ENCODE measurements at regions not wholly inside any gene's neighbourhood (a gene's known extent, or its start where the extent isn't known, plus 50 kb on each side); places are given as distances from the start of the nearest gene placed in this dataset.
"Not testable (repeated sequence)": the region's sequence is repeated elsewhere in the genome, so short reads cannot be mapped to it uniquely, and the experiment has no call there.

GRCh38 chr2:150806336-150806735 lies 318.9 kb upstream of the RND3 start:
- H3K79me2 ChIP-seq (ENCODE audit: insufficient read depth): no peaks in the 10 kb centered on the region
- H3K9me3 ChIP-seq (ENCODE audit: low read depth): no peaks in the 10 kb centered on the region
- H4K20me1 ChIP-seq (ENCODE audit: insufficient read depth): no peaks in the 10 kb centered on the region
- H2AFZ ChIP-seq: no peak overlapping the region
- no peak for TF ChIP-seq EZH2phosphoT487 (IDR thresholded peaks at IDR 0.05; ENCODE audit: insufficient read depth, low read depth)
- TF ChIP-seq EZH2 (IDR thresholded peaks at IDR 0.05; ENCODE audit: insufficient read depth, poor library complexity, severe bottlenecking): no peak
- no peaks in the 10 kb centered on the region for H3K36me3 ChIP-seq (ENCODE audit: low read depth)
- DNase-seq: peak; percentile 5
- no peaks in the 10 kb centered on the region for H3F3A ChIP-seq (ENCODE audit: insufficient read depth)
- no peaks in the 10 kb centered on the region for H3K27me3 ChIP-seq (replicated peaks; ENCODE audit: insufficient read depth)
- no peaks in the 10 kb centered on the region for H3K4me1 ChIP-seq (ENCODE audit: insufficient read depth)
- 51 to 56% methylated on average over 4 of the region's 4 CpGs for WGBS, 2 experiments (ENCODE audit: low coverage in 1 of 2, low lambda C conversion rate in 2 of 2, missing lambda C conversion rate in 2 of 2)
- in situ Hi-C loops (cut with MboI): no loop called here
- no peak overlapping the region for H3K27ac ChIP-seq
- no peak overlapping the region for H3K9ac ChIP-seq
- H3K4me2 ChIP-seq (ENCODE audit: unreplicated experiment): no peak overlapping the region
- no peak overlapping the region for H3K4me3 ChIP-seq
- peaks cover 4% of the 10 kb centered on the region; the same call in 1 of the 2 replicates for H3K9me2 ChIP-seq (ENCODE audit: insufficient read depth)

GRCh38 chr2:150803689-150804398 lies 316.4 kb upstream of the RND3 start:
- Histone ChIP-seq H3K27me3 (replicated peaks; ENCODE audit: insufficient read depth) (no peaks in the 10 kb centered on the region), H3K4me2 (ENCODE audit: unreplicated experiment) (no peak overlapping the region), H3K4me1 (ENCODE audit: insufficient read depth) (no peaks in the 10 kb centered on the region), H3F3A (ENCODE audit: insufficient read depth) (no peaks in the 10 kb centered on the region), H3K79me2 (ENCODE audit: insufficient read depth) (no peaks in the 10 kb centered on the region), H4K20me1 (ENCODE audit: insufficient read depth) (no peaks in the 10 kb centered on the region), H3K9me2 (ENCODE audit: insufficient read depth) (no peaks in the 10 kb centered on the region), H3K4me3 (no peak overlapping the region), H3K36me3 (ENCODE audit: low read depth) (no peaks in the 10 kb centered on the region), H2AFZ (no peak overlapping the region), H3K9me3 (ENCODE audit: low read depth) (no peaks in the 10 kb centered on the region), H3K27ac (no peak overlapping the region), H3K9ac (no peak overlapping the region)
- in situ Hi-C loops (cut with MboI): no loop called here
- no peak for TF ChIP-seq EZH2phosphoT487 (IDR thresholded peaks at IDR 0.05; ENCODE audit: insufficient read depth, low read depth)
- TF ChIP-seq EZH2 (IDR thresholded peaks at IDR 0.05; ENCODE audit: insufficient read depth, poor library complexity, severe bottlenecking): no peak
- WGBS, 2 experiments (ENCODE audit: low coverage in 1 of 2, low lambda C conversion rate in 2 of 2, missing lambda C conversion rate in 2 of 2): 78 to 79% methylated on average over 6 of the region's 6 CpGs
- no peak for DNase-seq

- Histone ChIP-seq H3K27ac (no peak overlapping the region), H3F3A (ENCODE audit: insufficient read depth) (no peaks in the 10 kb centered on the region), H3K27me3 (replicated peaks; ENCODE audit: insufficient read depth) (no peaks in the 10 kb centered on the region), H3K9me2 (ENCODE audit: insufficient read depth) (no peaks in the 10 kb centered on the region), H3K4me1 (ENCODE audit: insufficient read depth) (no peaks in the 10 kb centered on the region), H3K9me3 (ENCODE audit: low read depth) (no peaks in the 10 kb centered on the region), H2AFZ (no peak overlapping the region), H3K9ac (no peak overlapping the region), H3K4me2 (ENCODE audit: unreplicated experiment) (no peak overlapping the region), H3K36me3 (ENCODE audit: low read depth) (no peaks in the 10 kb centered on the region), H3K4me3 (no peak overlapping the region), H3K79me2 (ENCODE audit: insufficient read depth) (no peaks in the 10 kb centered on the region), H4K20me1 (ENCODE audit: insufficient read depth) (no peaks in the 10 kb centered on the region)
- 96 to 100% methylated on average over 1 of the region's 1 CpG for WGBS, 2 experiments (ENCODE audit: low coverage in 1 of 2, low lambda C conversion rate in 2 of 2, missing lambda C conversion rate in 2 of 2)
- no peak for DNase-seq
- in situ Hi-C loops (cut with MboI): no loop called here
- no peak for TF ChIP-seq EZH2 (IDR thresholded peaks at IDR 0.05; ENCODE audit: insufficient read depth, poor library complexity, severe bottlenecking)
- TF ChIP-seq EZH2phosphoT487 (IDR thresholded peaks at IDR 0.05; ENCODE audit: insufficient read depth, low read depth): no peak
Measured at GRCh38 chr2:150802635-150803034, 315.2 kb upstream of the RND3 start.

- in situ Hi-C loops (cut with MboI): not testable (repeated sequence)
- WGBS, 2 experiments (ENCODE audit: low coverage in 1 of 2, low lambda C conversion rate in 2 of 2, missing lambda C conversion rate in 2 of 2): 59 to 64% methylated on average over 3 of the region's 3 CpGs
Measured at GRCh38 chr2:150796236-150796635, 308.8 kb upstream of the RND3 start.

More at GRCh38 chr2:150796236-150796635, 308.8 kb upstream of the RND3 start:
- not testable (repeated sequence) for H3K4me2 ChIP-seq (ENCODE audit: unreplicated experiment); H3K36me3 ChIP-seq (ENCODE audit: low read depth); H3K27me3 ChIP-seq (replicated peaks; ENCODE audit: insufficient read depth); H3K9me3 ChIP-seq (ENCODE audit: low read depth); H3K9me2 ChIP-seq (ENCODE audit: insufficient read depth); DNase-seq; H3K79me2 ChIP-seq (ENCODE audit: insufficient read depth); H3K4me1 ChIP-seq (ENCODE audit: insufficient read depth); H2AFZ ChIP-seq; H3K4me3 ChIP-seq; H3K27ac ChIP-seq; H3F3A ChIP-seq (ENCODE audit: insufficient read depth); H4K20me1 ChIP-seq (ENCODE audit: insufficient read depth); H3K9ac ChIP-seq
